ENCODE measurements at regions not wholly inside any gene's neighbourhood (a gene's known extent, or its start where the extent isn't known, plus 50 kb on each side); places are given as distances from the start of the nearest gene placed in this dataset.

GRCh38 chr6:44049163-44049988 is 77.9 kb downstream of the MRPL14 start:
- TF ChIP-seq CTCF (IDR thresholded peaks at IDR 0.05) (no peak), POLR2A (IDR thresholded peaks at IDR 0.05) (no peak)
- Histone ChIP-seq H3K4me1 (peaks cover 29 to 88% (median 59%) of the 10 kb centered on the region in 3 donors), H3K27ac (peak overlapping the region; percentile 6 to 86 (median 78)), H3K27me3 (no peaks in the 10 kb centered on the region), H3K4me3 (no peak overlapping the region), H3K36me3 (no peaks in the 10 kb centered on the region), H3K9me3 (no peaks in the 10 kb centered on the region)
- 32 to 34% methylated on average over 6 of the region's 6 CpGs for whole genome bisulfite sequencing, 2 donors
- intact Hi-C loops (cut with DNase I), result no loop called here
- DNase-seq, result no peak

- no peaks in the 10 kb centered on the region for H3K27me3 ChIP-seq
- H3K4me3 ChIP-seq, result no peak overlapping the region
- H3K4me1 ChIP-seq, result peaks cover 29 to 88% (median 61%) of the 10 kb centered on the region in 3 donors
- 67 to 78% methylated on average over 1 of the region's 6 CpGs for WGBS, 2 donors
- peak overlapping the region in 2 of 4 donors; percentile 14 to 81 for H3K27ac ChIP-seq
- no peaks in the 10 kb centered on the region for H3K36me3 ChIP-seq
- no peak for DNase-seq
- intact Hi-C loops (cut with DNase I), result no loop called here
- TF ChIP-seq CTCF (IDR thresholded peaks at IDR 0.05) (no peak), POLR2A (IDR thresholded peaks at IDR 0.05) (no peak)
- H3K9me3 ChIP-seq, result no peaks in the 10 kb centered on the region
These were observed 79.0 kb downstream of the MRPL14 start for GRCh38 chr6:44048277-44048676.

- no peak for DNase-seq
- H3K27me3 ChIP-seq, result no peaks in the 10 kb centered on the region
- WGBS, 2 donors, result 84 to 88% methylated on average over 1 to 2 of the region's 3 CpGs
- H3K4me3 ChIP-seq, result no peak overlapping the region
- no peaks in the 10 kb centered on the region for H3K9me3 ChIP-seq
- H3K4me1 ChIP-seq, result peaks cover 29 to 88% (median 61%) of the 10 kb centered on the region in 3 donors
- intact Hi-C loops (cut with DNase I), result no loop called here
- TF ChIP-seq POLR2A (IDR thresholded peaks at IDR 0.05), result no peak
- TF ChIP-seq CTCF (IDR thresholded peaks at IDR 0.05), result no peak
- no peaks in the 10 kb centered on the region for H3K36me3 ChIP-seq
- peak overlapping the region in 2 of 4 donors; percentile 14 to 81 for H3K27ac ChIP-seq
These were observed 79.5 kb downstream of the MRPL14 start for GRCh38 chr6:44047801-44048200.

GRCh38 chr6:44047179-44047546 is 80.1 kb downstream of the MRPL14 start:
- intact Hi-C loops (cut with DNase I), result no loop called here
- H3K36me3 ChIP-seq, result no peaks in the 10 kb centered on the region
- no peak for DNase-seq
- H3K27ac ChIP-seq, result peak overlapping the region in 2 of 4 donors; percentile 13 to 81
- H3K27me3 ChIP-seq, result no peaks in the 10 kb centered on the region
- no peak overlapping the region for H3K4me3 ChIP-seq
- H3K4me1 ChIP-seq, result peaks cover 35 to 88% (median 59%) of the 10 kb centered on the region in 3 donors
- no peaks in the 10 kb centered on the region for H3K9me3 ChIP-seq
- TF ChIP-seq CTCF (IDR thresholded peaks at IDR 0.05) (no peak), POLR2A (IDR thresholded peaks at IDR 0.05) (no peak)
- WGBS, 2 donors, result 32 to 34% methylated on average over 2 of the region's 2 CpGs

GRCh38 chr6:44046516-44047178 is 80.6 kb downstream of the MRPL14 start:
- Histone ChIP-seq H3K4me1 (peaks cover 38 to 88% (median 60%) of the 10 kb centered on the region in 3 donors), H3K9me3 (no peaks in the 10 kb centered on the region), H3K27me3 (no peaks in the 10 kb centered on the region), H3K4me3 (no peak overlapping the region), H3K36me3 (no peaks in the 10 kb centered on the region), H3K27ac (peak overlapping the region in 2 of 4 donors; percentile 13 to 81)
- 48 to 54% methylated on average over 6 of the region's 6 CpGs for WGBS, 2 donors
- DNase-seq, result no peak
- TF ChIP-seq CTCF (IDR thresholded peaks at IDR 0.05) (no peak), POLR2A (IDR thresholded peaks at IDR 0.05) (no peak)
- intact Hi-C loops (cut with DNase I), result no loop called here

Data from esophagus squamous epithelium (tissue), 5 donors.